Osteocyte (in vitro differentiated cells): ENCODE measurements at regions not wholly inside any gene's neighbourhood (a gene's known extent, or its start where the extent isn't known, plus 50 kb on each side); places are given as distances from the start of the nearest gene placed in this dataset.
A peak's percentile ranks its signal among the peaks of the same experiment; 100 is the strongest.

Experiments used
- DNase-seq: peaks from one replicate; pipeline ENCODE4 v3.0.0; 2021; ENCODE audit warnings: mixed read lengths; ENCODE audit not compliant: unreplicated experiment; ENCODE audit errors: extremely low spot score
- H3K27ac Mint-ChIP-seq: one replicate; pipeline ENCODE4 v1.8.0; 2021; ENCODE audit warnings: mild to moderate bottlenecking, mixed read lengths; ENCODE audit not compliant: unreplicated experiment
- H3K27me3 Mint-ChIP-seq: one replicate; pipeline ENCODE4 v1.8.0; 2021; ENCODE audit warnings: mixed read lengths; ENCODE audit not compliant: unreplicated experiment
- H3K36me3 Mint-ChIP-seq: one replicate; pipeline ENCODE4 v1.8.0; 2021; ENCODE audit warnings: mixed read lengths; ENCODE audit not compliant: unreplicated experiment
- H3K4me1 Mint-ChIP-seq: one replicate; pipeline ENCODE4 v1.8.0; 2021; ENCODE audit warnings: mixed read lengths; ENCODE audit not compliant: unreplicated experiment
- H3K4me3 Mint-ChIP-seq: one replicate; pipeline ENCODE4 v1.8.0; 2021; ENCODE audit warnings: mild to moderate bottlenecking, moderate library complexity, mixed read lengths; ENCODE audit not compliant: unreplicated experiment
- H3K9me3 Mint-ChIP-seq: one replicate; pipeline ENCODE4 v1.8.0; 2021; ENCODE audit warnings: mixed read lengths; ENCODE audit not compliant: unreplicated experiment
- TF ChIP-seq, protein P1 (sequence below): fragments of 200-600 bp; sonication (generic); IDR thresholded peaks from 2 replicates; pipeline ENCODE4 v1.5.0; 2021; ENCODE audit warnings: antibody characterized with exemption, mild to moderate bottlenecking, moderate library complexity

DNA sequence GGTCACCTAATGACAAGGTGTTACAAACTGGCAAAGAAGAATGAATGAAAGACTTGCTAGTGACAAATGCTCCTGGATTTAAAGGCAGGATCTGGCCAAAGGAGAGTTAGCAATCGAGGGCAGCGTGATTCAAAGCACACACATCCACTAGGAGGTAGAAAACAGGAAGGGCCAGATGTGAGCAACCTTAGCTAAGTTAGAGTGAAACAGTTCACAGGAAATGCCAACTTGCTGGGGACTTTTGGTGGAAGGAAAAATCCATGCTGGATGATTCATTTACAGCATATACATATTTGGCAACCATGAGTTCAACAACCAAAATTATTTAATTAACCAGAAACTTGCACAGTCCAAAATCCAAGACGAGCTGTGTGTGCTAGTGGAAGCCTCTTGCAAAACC lies 276.9 kb downstream of the PTTG2 start:
- H3K9me3 Mint-ChIP-seq: no peaks in the 10 kb centered on the region
- H3K4me3 Mint-ChIP-seq: no peak overlapping the region
- no peak overlapping the region for H3K27ac Mint-ChIP-seq
- TF ChIP-seq, protein P1, sequence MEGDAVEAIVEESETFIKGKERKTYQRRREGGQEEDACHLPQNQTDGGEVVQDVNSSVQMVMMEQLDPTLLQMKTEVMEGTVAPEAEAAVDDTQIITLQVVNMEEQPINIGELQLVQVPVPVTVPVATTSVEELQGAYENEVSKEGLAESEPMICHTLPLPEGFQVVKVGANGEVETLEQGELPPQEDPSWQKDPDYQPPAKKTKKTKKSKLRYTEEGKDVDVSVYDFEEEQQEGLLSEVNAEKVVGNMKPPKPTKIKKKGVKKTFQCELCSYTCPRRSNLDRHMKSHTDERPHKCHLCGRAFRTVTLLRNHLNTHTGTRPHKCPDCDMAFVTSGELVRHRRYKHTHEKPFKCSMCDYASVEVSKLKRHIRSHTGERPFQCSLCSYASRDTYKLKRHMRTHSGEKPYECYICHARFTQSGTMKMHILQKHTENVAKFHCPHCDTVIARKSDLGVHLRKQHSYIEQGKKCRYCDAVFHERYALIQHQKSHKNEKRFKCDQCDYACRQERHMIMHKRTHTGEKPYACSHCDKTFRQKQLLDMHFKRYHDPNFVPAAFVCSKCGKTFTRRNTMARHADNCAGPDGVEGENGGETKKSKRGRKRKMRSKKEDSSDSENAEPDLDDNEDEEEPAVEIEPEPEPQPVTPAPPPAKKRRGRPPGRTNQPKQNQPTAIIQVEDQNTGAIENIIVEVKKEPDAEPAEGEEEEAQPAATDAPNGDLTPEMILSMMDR: no peak
- no peaks in the 10 kb centered on the region for H3K27me3 Mint-ChIP-seq
- H3K4me1 Mint-ChIP-seq: peaks cover 6% of the 10 kb centered on the region
- H3K36me3 Mint-ChIP-seq: no peaks in the 10 kb centered on the region
- DNase-seq: no peak

DNA sequence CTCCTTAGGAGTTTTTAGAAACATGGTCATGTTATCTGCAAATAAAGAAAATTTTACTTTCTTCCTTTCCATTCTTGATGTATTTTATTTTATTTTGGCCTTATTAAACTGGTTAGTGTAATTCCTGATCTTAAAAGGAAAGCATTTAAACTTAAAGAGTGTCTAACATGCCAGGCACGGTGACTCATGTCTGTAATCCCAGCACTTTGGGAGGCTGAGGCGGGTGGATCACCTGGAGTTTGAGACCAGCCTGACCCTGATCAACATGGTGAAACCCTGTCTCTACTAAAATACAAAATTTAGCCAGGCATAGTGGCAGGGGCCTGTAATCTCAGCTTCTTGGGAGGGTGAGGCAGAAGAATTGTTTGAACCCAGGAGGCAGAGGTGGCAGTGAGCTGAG lies 281.3 kb downstream of the PTTG2 start:
- no peaks in the 10 kb centered on the region for H3K36me3 Mint-ChIP-seq
- no peaks in the 10 kb centered on the region for H3K27me3 Mint-ChIP-seq
- H3K4me3 Mint-ChIP-seq: no peak overlapping the region
- H3K9me3 Mint-ChIP-seq: no peaks in the 10 kb centered on the region
- peaks cover 6% of the 10 kb centered on the region for H3K4me1 Mint-ChIP-seq
- DNase-seq: peak; percentile 34
- TF ChIP-seq, protein P1: no peak
- no peak overlapping the region for H3K27ac Mint-ChIP-seq

DNA sequence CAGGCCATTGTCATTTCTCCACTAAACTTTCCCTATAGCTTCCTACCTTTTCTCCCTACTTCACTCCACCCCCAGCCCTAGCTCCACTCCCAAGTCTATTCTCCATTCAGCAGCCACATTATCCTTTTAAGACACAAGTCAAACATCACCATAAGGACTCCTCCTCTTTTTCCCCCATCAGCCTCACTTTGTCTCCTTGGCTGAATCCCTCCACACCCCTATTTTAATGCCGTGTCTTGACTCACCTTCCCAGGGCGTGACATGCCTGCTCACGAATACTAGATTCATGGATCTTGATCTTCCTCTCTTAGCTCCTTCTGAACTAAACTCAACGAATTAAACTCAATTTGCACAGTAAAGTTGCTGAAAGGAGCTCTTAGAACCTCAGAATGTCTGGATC lies 281.9 kb downstream of the PTTG2 start:
- no peak overlapping the region for H3K27ac Mint-ChIP-seq
- DNase-seq: peak; percentile 11
- no peaks in the 10 kb centered on the region for H3K36me3 Mint-ChIP-seq

DNA sequence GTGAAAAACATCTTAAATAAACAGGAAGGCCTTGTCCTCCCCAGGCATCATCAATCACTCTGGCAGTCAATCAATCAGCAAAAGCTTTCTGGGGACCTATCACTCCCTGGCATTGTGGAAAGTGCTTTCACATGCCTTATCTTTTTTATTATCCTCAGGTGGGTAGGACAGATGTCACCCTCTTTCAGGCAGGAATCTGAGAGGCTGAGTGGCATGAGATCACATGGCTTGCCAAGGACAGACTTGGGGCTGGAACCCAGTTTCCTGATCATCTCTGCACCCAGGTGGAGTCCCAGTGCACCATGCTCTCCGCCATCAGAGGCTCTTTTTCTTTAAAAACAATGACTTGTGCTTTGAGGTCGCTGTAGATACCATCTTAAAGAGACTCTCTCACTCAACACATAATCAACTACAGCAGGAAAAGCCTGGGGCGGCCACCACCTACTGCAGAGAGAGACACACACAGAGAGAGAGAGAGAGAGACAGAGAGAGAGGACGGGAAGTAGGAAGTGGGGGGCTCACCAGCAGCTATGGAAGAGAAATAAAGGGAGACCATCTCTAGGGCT lies 282.7 kb downstream of the PTTG2 start:
- Mint-ChIP-seq H3K9me3 (no peaks in the 10 kb centered on the region), H3K4me3 (no peak overlapping the region), H3K27me3 (no peaks in the 10 kb centered on the region), H3K36me3 (no peaks in the 10 kb centered on the region), H3K27ac (no peak overlapping the region), H3K4me1 (no peaks in the 10 kb centered on the region)
- peak; percentile 30 for DNase-seq
- TF ChIP-seq, protein P1: no peak

More for the DNA sequence above, 281.9 kb downstream of the PTTG2 start:
- TF ChIP-seq, protein P1: no peak
- Mint-ChIP-seq H3K4me1 (peaks cover under 1% of the 10 kb centered on the region), H3K9me3 (no peaks in the 10 kb centered on the region), H3K27me3 (no peaks in the 10 kb centered on the region), H3K4me3 (no peak overlapping the region)

DNA sequence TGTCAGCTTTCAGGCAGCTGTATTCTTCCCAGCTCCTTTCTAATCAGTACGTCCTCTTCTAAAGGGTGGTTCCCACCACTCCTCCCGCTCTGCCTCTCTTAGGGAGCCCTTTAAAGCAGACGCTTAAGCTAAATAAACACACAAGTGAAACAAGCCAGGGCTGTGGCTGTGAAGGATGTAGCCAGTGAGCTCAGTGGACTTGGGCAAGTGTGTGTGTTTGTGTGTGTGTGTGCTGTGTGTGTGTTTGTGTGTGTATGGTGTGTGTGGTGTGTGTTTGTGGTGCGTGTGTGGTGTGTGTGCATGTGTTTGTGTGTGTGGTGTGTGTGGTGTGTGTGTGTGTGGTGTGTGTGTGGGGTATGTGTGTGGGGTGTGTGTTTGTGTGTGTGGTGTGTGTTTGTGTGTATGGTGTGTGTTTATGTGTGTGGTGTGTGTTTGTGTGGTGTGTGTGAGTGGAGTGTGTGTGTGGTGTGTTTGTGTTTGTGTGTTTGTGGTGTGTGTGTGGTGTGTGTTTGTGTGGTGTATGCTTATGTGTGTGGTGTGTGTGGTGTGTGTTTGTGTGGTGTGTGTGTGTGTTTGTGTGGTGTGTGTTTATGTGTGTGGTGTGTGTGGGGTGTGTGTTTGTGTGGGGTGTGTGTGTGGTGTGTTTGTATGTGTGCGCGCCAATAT lies 283.3 kb downstream of the PTTG2 start:
- Mint-ChIP-seq H3K27ac (no peak overlapping the region), H3K36me3 (no peaks in the 10 kb centered on the region), H3K4me1 (no peaks in the 10 kb centered on the region), H3K4me3 (no peak overlapping the region), H3K27me3 (no peaks in the 10 kb centered on the region), H3K9me3 (no peaks in the 10 kb centered on the region)
- peak; percentile 57 for DNase-seq
- TF ChIP-seq, protein P1: no peak
